Naive thymus-derived CD8-positive, alpha-beta T cell (primary cell): ENCODE measurements at regions not wholly inside any gene's neighbourhood (a gene's known extent, or its start where the extent isn't known, plus 50 kb on each side); places are given as distances from the start of the nearest gene placed in this dataset.
"Not testable (repeated sequence)": the region's sequence is repeated elsewhere in the genome, so short reads cannot be mapped to it uniquely, and the experiment has no call there.

ENCODE experiments used
- ATAC-seq, 2 donors: fragments of 150-1000 bp; cut with Tn5 transposase in 1 of 2; sonication (Bioruptor Pico), chemical (Tn5 transposase) in 1 of 2; 1 replicate in 1 of 2; 2 replicates in 1 of 2; pipeline ENCODE4 v1.10.0; 2021; ENCODE audit warnings: mild to moderate bottlenecking in 2 of 2, moderate library complexity in 2 of 2
- POLR2A ChIA-PET: fragments of 350-600 bp; sonication (Branson Sonifier 250); formaldehyde crosslinking; loops from one replicate; lab custom pipeline; 2021; ENCODE audit warnings: antibody characterized with exemption; lab: Charles Lee
- DNase-seq, 10 donors: peaks; one replicate each; pipeline versions ENCODE4 v3.0.0 to v3.0.0-alpha.2; 2020 to 2022
- H3K27ac Mint-ChIP-seq, 10 donors: one replicate each; pipeline ENCODE4 v1.8.0; 2020 to 2022; ENCODE audit warnings: mild to moderate bottlenecking in 10 of 10, mixed read lengths in 10 of 10, moderate library complexity in 4 of 10, inconsistent platforms in 1 of 10
- H3K27me3 Mint-ChIP-seq, 5 donors: one replicate each; pipeline ENCODE4 v1.8.0; 2021 to 2022; ENCODE audit warnings: mixed read lengths in 5 of 5
- H3K36me3 Mint-ChIP-seq, 3 donors: one replicate each; pipeline ENCODE4 v1.8.0; 2020 to 2022; ENCODE audit warnings: mixed read lengths in 3 of 3, mild to moderate bottlenecking in 2 of 3, inconsistent platforms in 1 of 3
- H3K4me1 Mint-ChIP-seq, 4 donors: one replicate each; pipeline ENCODE4 v1.8.0; 2021 to 2022; ENCODE audit warnings: mixed read lengths in 4 of 4
- H3K4me3 Mint-ChIP-seq, 10 donors: one replicate each; pipeline ENCODE4 v1.8.0; 2020 to 2022; ENCODE audit warnings: mild to moderate bottlenecking in 10 of 10, mixed read lengths in 10 of 10, moderate library complexity in 6 of 10, inconsistent platforms in 1 of 10
- H3K9me3 Mint-ChIP-seq, 9 donors: one replicate each; pipeline ENCODE4 v1.8.0; 2020 to 2022; ENCODE audit warnings: mixed read lengths in 9 of 9, mild to moderate bottlenecking in 3 of 9, inconsistent platforms in 1 of 9, moderate library complexity in 1 of 9

DNA sequence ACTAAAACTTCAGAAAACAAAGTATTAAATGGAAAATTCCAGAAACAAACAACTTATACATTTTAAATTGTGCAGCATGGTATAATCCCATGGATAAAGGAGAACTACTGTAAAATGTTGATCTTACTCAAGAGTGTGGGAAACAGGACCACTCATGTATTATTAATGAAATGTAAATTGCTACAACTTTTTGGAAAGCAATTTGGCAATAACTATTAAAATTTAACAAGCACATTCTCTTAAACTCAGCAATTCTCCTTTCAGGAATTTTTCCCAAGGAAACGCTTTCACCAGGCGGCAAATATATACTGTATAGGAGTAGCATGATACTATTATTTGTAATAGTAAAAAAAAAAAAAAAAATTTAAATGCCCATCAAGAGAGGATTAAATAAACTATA lies 284.5 kb upstream of the AMIGO2 start:
- POLR2A ChIA-PET, result interaction anchor here (0.6 to 3.6 kb wide), 9 partner anchors 15 to 157 kb away, joined by 3 to 19 read pairs (median 4); no protein-coding TSS in a partner anchor

DNA sequence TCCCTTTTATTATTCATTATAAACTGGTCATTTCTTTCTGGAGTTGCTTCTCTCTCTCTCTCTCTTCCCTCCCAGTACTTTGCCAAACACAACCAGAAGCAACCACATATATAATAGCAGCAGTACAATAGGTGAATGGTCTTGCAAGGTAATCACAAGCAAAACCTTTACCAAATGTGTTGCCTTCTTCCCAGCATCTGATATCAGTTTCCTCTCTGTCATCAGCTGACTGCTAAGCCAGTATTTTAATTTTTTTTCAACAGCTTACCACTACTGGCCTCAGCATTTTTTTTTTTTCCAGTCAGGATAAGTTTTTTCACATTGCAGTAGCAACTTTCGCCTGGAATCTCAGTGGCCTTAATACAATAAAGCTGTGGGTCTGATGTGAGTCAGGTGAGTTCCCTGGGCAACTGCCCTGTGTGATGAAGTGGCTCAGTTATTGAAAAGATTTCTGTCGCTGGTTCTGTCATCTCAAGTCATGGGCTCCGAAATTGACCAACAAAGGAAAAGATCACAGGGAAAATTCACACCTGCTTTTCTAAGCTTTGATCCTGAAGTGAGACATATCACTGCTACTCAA lies 282.5 kb upstream of the AMIGO2 start:
- Mint-ChIP-seq H3K27me3 (no peaks in the 10 kb centered on the region), H3K27ac (peak overlapping the region in 9 of 10 donors; percentile 89 to 100 (median 98)), H3K4me1 (peaks cover 39 to 59% (median 52%) of the 10 kb centered on the region in 4 donors), H3K9me3 (peaks cover 0 to 11% (median 2%) of the 10 kb centered on the region in 9 donors), H3K4me3 (peak overlapping the region; percentile 7 to 86 (median 70)), H3K36me3 (peaks cover 0 to 8% (median 4%) of the 10 kb centered on the region in 3 donors)
- no peak for ATAC-seq
- DNase-seq, result no peak
- POLR2A ChIA-PET, result interaction anchor here (0.6 to 3.6 kb wide), 10 partner anchors 10 to 240 kb away, joined by 3 to 19 read pairs (median 5); no protein-coding TSS in a partner anchor

More for the DNA sequence above, 284.5 kb upstream of the AMIGO2 start:
- H3K9me3 Mint-ChIP-seq, result peaks cover 0 to 5% (median 2%) of the 10 kb centered on the region in 9 donors
- H3K36me3 Mint-ChIP-seq, result peaks cover 0 to 2% (median 0%) of the 10 kb centered on the region in 3 donors
- H3K27ac Mint-ChIP-seq, result peak overlapping the region in 4 of 10 donors; percentile 3 to 80 (median 55)
- H3K4me1 Mint-ChIP-seq, result peaks cover 33 to 47% (median 39%) of the 10 kb centered on the region in 4 donors
- DNase-seq (no peak), ATAC-seq (no peak)
- H3K4me3 Mint-ChIP-seq, result peak overlapping the region in 6 of 10 donors; percentile 8 to 64 (median 32)
- no peaks in the 10 kb centered on the region for H3K27me3 Mint-ChIP-seq

DNA sequence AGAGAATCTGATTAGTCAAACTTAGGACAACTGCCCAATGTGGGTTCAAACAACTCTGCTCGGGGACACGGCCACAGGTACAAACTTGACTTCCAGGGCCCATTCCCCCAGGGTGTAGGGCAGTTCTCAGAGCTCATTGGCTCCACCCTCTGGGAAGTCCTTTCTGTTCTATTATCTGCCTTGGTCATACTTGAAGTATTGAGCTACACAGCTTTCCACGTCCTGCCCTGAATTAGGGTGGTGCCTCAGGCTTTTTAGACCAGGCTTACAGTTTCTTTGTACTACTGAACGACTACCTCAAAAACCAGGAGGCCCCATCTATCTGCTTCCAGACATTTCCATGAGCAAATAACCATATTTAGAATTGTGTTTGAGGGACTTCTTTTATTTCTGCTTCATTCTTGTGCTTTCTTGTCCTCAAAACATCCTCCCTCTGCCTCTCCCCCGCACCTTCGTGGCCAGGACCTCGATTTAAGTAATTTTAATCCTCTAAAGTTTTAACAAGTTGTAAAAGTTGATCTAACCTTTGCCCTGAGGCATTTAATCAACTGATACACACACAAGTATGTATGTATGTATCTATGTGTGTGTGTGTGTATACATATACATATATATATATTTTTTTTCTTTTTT lies 281.7 kb upstream of the AMIGO2 start:
- H3K9me3 Mint-ChIP-seq, result peaks cover 0 to 15% (median 2%) of the 10 kb centered on the region in 9 donors
- H3K4me1 Mint-ChIP-seq, result peaks cover 43 to 64% (median 58%) of the 10 kb centered on the region in 4 donors

DNA sequence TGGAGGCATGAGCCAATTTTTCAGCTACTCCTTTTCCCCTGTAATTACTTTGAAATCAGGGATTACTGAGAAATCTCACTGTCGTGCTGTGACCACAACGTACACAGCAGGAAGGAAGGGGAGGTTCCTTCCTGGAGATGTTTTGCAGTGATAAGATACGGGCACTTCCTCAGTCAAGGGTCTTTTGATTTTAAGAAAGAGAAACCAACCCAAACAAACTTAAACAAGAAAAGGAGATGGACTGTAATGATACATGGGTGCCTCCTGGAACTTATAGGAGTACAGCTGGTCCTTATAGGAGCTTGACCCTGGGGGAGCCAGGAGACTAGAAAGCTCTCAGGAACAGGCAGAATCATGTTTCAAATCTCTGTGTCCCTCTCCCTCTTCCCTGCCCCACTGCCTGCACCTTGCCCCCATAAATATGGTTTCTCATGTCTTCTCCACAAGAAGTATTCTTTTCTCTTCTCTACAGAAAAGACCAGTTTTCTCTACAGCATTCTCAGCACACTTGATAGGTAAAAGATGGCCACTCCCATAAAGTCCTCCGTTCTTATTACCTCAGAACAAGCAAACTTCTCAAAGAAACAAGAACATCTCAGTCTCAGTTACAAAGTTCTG lies 281.1 kb upstream of the AMIGO2 start:
- POLR2A ChIA-PET, result interaction anchor here (0.7 to 3.5 kb wide), 23 partner anchors 8 to 281 kb away, joined by 3 to 19 read pairs (median 4); partner anchors contain the start of genes AMIGO2 and PCED1B
- DNase-seq, result peak; percentile 13 to 82 (median 64)
- H3K4me1 Mint-ChIP-seq, result peaks cover 49 to 71% (median 65%) of the 10 kb centered on the region in 4 donors
- peak overlapping the region; percentile 66 to 86 (median 80) for H3K4me3 Mint-ChIP-seq
- peaks cover 0 to 15% (median 5%) of the 10 kb centered on the region in 9 donors for H3K9me3 Mint-ChIP-seq
- peak; percentile 69 to 90 for ATAC-seq
- no peaks in the 10 kb centered on the region for H3K27me3 Mint-ChIP-seq
- H3K27ac Mint-ChIP-seq, result peak overlapping the region in 9 of 10 donors; percentile 89 to 100 (median 98)
- H3K36me3 Mint-ChIP-seq, result peaks cover 0 to 11% (median 8%) of the 10 kb centered on the region in 3 donors

More for the DNA sequence above, 281.7 kb upstream of the AMIGO2 start:
- ATAC-seq (peak; percentile 54 to 55), DNase-seq (peak; percentile 2 to 62 (median 32))
- POLR2A ChIA-PET, result interaction anchor here (0.6 to 3.5 kb wide), 17 partner anchors 9 to 239 kb away, joined by 3 to 19 read pairs (median 6); no protein-coding TSS in a partner anchor
- Mint-ChIP-seq H3K36me3 (peaks cover 0 to 9% (median 8%) of the 10 kb centered on the region in 3 donors), H3K27ac (peak overlapping the region in 9 of 10 donors; percentile 89 to 100 (median 98)), H3K4me3 (peak overlapping the region; percentile 66 to 86 (median 80)), H3K27me3 (no peaks in the 10 kb centered on the region)

DNA sequence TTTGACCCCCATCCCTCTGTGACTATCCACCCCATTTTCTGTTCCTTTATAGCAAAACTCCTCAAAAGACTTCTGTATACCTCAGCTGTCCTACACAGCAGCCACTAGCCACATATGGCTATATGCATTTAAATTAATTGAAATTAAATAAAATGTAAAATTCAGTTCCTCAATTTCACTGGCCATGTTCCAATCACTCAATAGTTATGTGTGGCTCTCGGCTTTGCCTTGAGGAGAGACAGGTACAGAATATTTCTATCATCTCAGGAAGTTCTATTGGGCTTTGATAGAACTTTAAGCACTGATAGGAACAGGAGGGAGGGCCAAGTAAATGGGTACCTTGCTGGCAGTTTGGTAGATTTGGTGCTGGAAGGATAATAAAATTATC lies 280.3 kb upstream of the AMIGO2 start:
- Mint-ChIP-seq H3K4me3 (peak overlapping the region; percentile 66 to 86 (median 80)), H3K27me3 (no peaks in the 10 kb centered on the region), H3K9me3 (peaks cover 0 to 15% (median 5%) of the 10 kb centered on the region in 9 donors), H3K4me1 (peaks cover 46 to 78% (median 72%) of the 10 kb centered on the region in 4 donors), H3K27ac (peak overlapping the region in 9 of 10 donors; percentile 89 to 100 (median 98)), H3K36me3 (peaks cover 0 to 12% (median 11%) of the 10 kb centered on the region in 3 donors)
- POLR2A ChIA-PET, result interaction anchor here (0.7 to 3.5 kb wide), 19 partner anchors 9 to 280 kb away, joined by 3 to 19 read pairs (median 6); partner anchors contain the start of genes AMIGO2 and PCED1B
- ATAC-seq, result no peak
- no peak for DNase-seq

DNA sequence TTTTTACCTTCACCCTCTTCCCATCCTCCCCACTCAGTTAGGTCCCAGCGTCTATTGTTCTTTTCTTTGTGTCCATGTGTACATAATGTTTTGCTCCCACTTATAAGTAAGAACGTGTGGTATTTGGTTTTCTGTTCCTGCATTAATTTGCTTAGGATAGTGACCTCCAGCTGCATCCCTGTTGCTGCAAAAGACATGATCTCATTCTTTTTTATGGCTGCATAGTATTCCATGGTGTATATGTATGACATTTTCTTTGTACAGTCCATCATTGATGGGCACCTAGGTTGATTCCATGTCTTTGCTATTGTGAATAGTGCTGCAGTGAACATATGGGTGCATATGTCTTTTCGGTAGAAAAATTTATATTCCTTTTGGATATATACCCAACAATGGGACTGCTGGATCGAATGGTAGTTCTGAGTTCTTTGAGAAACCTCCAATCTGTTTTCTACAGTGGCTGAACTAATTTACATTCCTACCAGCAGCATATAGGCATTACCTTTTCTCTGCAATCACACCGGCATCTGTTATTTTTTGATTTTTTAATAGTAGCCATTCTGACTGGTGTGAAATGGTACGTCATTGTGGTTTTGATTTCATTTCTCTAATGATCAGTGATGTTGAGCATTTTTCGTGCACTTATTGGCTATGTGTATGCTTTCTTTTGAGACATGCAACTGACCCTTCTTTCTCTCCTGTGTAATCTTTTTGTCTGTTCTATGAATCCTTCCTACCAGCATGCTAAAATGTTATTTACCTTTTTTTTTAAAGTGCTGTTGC lies 279.7 kb upstream of the AMIGO2 start:
- Mint-ChIP-seq H3K4me1 (peaks cover 45 to 80% (median 73%) of the 10 kb centered on the region in 4 donors), H3K36me3 (peaks cover 0 to 12% (median 11%) of the 10 kb centered on the region in 3 donors), H3K9me3 (peaks cover 0 to 15% (median 5%) of the 10 kb centered on the region in 9 donors), H3K27ac (peak overlapping the region in 9 of 10 donors; percentile 89 to 100 (median 97)), H3K4me3 (peak overlapping the region in 8 of 10 donors; percentile 9 to 86 (median 56)), H3K27me3 (no peaks in the 10 kb centered on the region)
- DNase-seq, result no peak
- no peak for ATAC-seq
- POLR2A ChIA-PET, result interaction anchor here (0.6 to 3.5 kb wide), 7 partner anchors 12 to 152 kb away, joined by 3 to 19 read pairs (median 6); no protein-coding TSS in a partner anchor

DNA sequence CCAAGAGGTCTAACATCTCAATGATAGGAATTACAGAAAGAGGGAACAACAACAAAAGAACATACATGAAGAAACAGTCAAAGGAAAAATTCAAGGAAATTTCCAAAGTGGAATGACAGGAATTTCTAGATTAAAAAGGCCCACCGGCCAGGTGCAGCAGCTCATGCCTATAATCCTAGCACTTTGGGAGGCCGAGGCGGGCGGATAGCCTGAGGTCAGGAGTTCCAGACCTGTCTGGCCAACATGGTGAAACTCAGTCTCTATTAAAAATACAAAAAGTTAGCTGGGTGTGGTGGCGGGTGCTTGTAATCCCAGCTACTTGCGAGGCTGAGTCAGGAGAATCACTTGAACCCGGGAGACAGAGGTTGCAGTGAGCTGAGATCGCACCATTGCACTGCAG lies 277.2 kb upstream of the AMIGO2 start:
- Mint-ChIP-seq H3K36me3 (peaks cover 0 to 18% (median 11%) of the 10 kb centered on the region in 3 donors), H3K27ac (peak overlapping the region in 8 of 10 donors; percentile 47 to 94 (median 88)), H3K9me3 (peaks cover 0 to 22% (median 5%) of the 10 kb centered on the region in 9 donors), H3K4me3 (peak overlapping the region in 5 of 10 donors; percentile 10 to 41 (median 18)), H3K4me1 (peaks cover 52 to 81% (median 78%) of the 10 kb centered on the region in 4 donors)
- not testable (repeated sequence) for DNase-seq, H3K27me3 Mint-ChIP-seq, ATAC-seq
- POLR2A ChIA-PET, result interaction anchor here (0.8 to 1.5 kb wide), 4 partner anchors 35 to 141 kb away, joined by 3 to 7 read pairs (median 4); no protein-coding TSS in a partner anchor

DNA sequence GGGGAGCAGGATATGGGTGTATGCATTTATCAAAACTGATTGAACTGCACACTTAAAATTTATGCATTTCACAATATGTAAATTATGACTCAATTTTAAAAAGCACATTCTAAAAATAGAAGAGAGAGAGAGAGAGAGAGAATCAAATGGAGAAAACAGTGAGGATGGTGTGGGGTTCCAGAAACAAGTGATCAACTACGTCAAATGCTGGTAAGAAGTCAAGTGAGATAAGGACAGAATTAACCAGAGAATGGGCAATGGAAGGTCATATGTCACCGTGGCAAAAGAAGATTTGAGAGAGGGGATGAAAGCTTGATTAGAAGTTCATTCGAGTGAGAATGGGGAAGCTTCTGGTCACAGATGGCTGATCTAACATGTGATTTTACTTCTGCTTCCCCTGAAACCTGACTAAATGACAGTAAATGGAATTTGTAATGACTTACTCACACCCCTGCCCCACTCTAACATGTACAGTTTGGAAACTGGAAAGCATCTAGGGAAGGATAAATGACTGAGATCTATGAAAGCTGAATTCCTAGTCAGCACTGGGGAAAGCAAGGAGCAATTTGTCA lies 276.5 kb upstream of the AMIGO2 start:
- H3K4me1 Mint-ChIP-seq, result peaks cover 51 to 80% (median 74%) of the 10 kb centered on the region in 4 donors
- peak overlapping the region in 9 of 10 donors; percentile 57 to 94 (median 83) for H3K27ac Mint-ChIP-seq
- POLR2A ChIA-PET, result interaction anchor here (0.8 to 1.1 kb wide), 2 partner anchors 39 to 41 kb away, joined by 5 to 7 read pairs; no protein-coding TSS in a partner anchor
- no peaks in the 10 kb centered on the region for H3K27me3 Mint-ChIP-seq
- peaks cover 0 to 18% (median 11%) of the 10 kb centered on the region in 3 donors for H3K36me3 Mint-ChIP-seq
- peak overlapping the region in 9 of 10 donors; percentile 14 to 74 (median 58) for H3K4me3 Mint-ChIP-seq
- no peak for DNase-seq
- peaks cover 0 to 22% (median 5%) of the 10 kb centered on the region in 9 donors for H3K9me3 Mint-ChIP-seq
- no peak for ATAC-seq

DNA sequence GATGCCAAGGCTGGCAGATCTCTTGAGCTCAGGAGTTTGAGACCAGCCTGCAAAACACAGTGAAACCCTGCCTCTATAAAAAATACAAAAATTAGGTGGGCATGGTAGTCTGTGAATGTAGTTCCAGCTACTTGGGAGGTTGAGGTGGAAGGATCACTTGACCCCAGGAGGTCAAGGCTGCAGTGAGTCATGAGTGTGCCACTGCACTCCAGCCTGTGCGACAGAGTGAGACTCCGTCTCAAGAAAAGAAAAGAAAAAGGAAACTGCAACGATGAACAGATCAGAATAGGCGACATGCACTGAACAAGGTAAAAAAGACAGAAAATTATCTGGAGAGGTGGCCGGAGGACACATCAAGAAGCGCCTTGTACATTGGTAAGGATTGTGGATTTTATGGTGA lies 273.7 kb upstream of the AMIGO2 start:
- Mint-ChIP-seq H3K9me3 (peaks cover 0 to 17% (median 4%) of the 10 kb centered on the region in 9 donors), H3K4me1 (peaks cover 44 to 85% (median 77%) of the 10 kb centered on the region in 4 donors), H3K27me3 (no peaks in the 10 kb centered on the region), H3K36me3 (peaks cover 0 to 18% (median 7%) of the 10 kb centered on the region in 3 donors), H3K4me3 (peak overlapping the region in 6 of 10 donors; percentile 3 to 54 (median 43)), H3K27ac (peak overlapping the region in 8 of 10 donors; percentile 29 to 85 (median 55))
- ATAC-seq (no peak), DNase-seq (no peak)
- POLR2A ChIA-PET, result interaction anchor here (0.8 to 1.3 kb wide), 4 partner anchors 12 to 124 kb away, joined by 3 to 6 read pairs (median 3); no protein-coding TSS in a partner anchor

DNA sequence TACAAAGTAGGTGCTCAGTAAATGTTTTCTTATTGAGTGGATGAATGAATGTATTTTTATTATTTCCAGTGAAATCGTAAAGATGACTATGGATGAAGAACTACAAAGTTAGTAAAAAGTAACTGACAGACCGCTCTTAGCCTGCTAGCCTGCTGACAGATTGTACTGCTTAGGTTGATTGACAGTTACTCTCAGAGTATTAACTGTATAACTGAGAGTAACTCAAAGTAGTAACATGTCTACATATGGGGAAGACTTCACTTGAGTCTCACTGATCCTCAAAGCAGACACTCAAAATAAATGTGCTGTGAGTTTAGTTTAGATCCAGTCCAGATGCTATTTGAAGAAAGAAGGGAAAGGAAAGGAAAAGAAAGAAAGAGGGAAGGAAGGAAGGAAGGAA lies 272.3 kb upstream of the AMIGO2 start:
- peaks cover 0 to 10% (median 6%) of the 10 kb centered on the region in 3 donors for H3K36me3 Mint-ChIP-seq

More for the DNA sequence above, 272.3 kb upstream of the AMIGO2 start:
- no peak for DNase-seq
- POLR2A ChIA-PET, result interaction anchor here (1.3 to 1.4 kb wide), 2 partner anchors 11 to 13 kb away, joined by 3 to 5 read pairs; no protein-coding TSS in a partner anchor
- Mint-ChIP-seq H3K9me3 (peaks cover 0 to 11% (median 3%) of the 10 kb centered on the region in 9 donors), H3K4me1 (peaks cover 39 to 81% (median 67%) of the 10 kb centered on the region in 4 donors), H3K27me3 (no peaks in the 10 kb centered on the region), H3K4me3 (peak overlapping the region in 7 of 10 donors; percentile 15 to 72 (median 44)), H3K27ac (peak overlapping the region; percentile 19 to 91 (median 71))
- no peak for ATAC-seq
